MM.1S (cell line): ENCODE measurements at regions not wholly inside any gene's neighbourhood (a gene's known extent, or its start where the extent isn't known, plus 50 kb on each side); places are given as distances from the start of the nearest gene placed in this dataset.
"Not testable (repeated sequence)": the region's sequence is repeated elsewhere in the genome, so short reads cannot be mapped to it uniquely, and the experiment has no call there.

Experiments used
- DNase-seq: peaks from one replicate; pipeline ENCODE4 v3.0.0-alpha.2; 2015
- H2AFZ ChIP-seq: fragments of 300-600 bp; sonication (generic); 2 replicates; pipeline ENCODE4 v1.6.0; 2016; ENCODE audit warnings: antibody characterized with exemption, low read length
- H3F3A ChIP-seq: fragments of 300-600 bp; sonication (generic); 2 replicates; pipeline ENCODE4 v1.6.1; 2016; ENCODE audit warnings: mild to moderate bottlenecking, antibody characterized with exemption, low read length, moderate library complexity, mixed read lengths; ENCODE audit not compliant: insufficient read depth
- H3K27ac ChIP-seq: fragments of 300-600 bp; sonication (generic); 2 replicates; pipeline ENCODE4 v1.5.1; 2016; ENCODE audit warnings: mild to moderate bottlenecking, low read length
- H3K27me3 ChIP-seq: fragments of 300-600 bp; sonication (generic); replicated peaks from 2 replicates; pipeline ENCODE4 v1.6.0; 2016; ENCODE audit warnings: low read length; ENCODE audit not compliant: insufficient read depth
- H3K36me3 ChIP-seq: fragments of 300-600 bp; sonication (generic); replicated peaks from 2 replicates; pipeline ENCODE4 v1.6.1; 2016; ENCODE audit warnings: mild to moderate bottlenecking, low read length, mixed read lengths; ENCODE audit not compliant: insufficient read depth
- H3K4me1 ChIP-seq: fragments of 300-600 bp; sonication (generic); 2 replicates; pipeline ENCODE4 v1.6.1; 2016; ENCODE audit warnings: low read length, mixed read lengths
- H3K4me2 ChIP-seq: fragments of 300-600 bp; sonication (generic); 2 replicates; pipeline ENCODE4 v1.6.0; 2016; ENCODE audit warnings: low read depth, low read length
- H3K4me3 ChIP-seq: fragments of 300-600 bp; sonication (generic); 2 replicates; pipeline ENCODE4 v1.5.1; 2016; ENCODE audit warnings: low read length, mixed read lengths
- H3K79me2 ChIP-seq: fragments of 300-600 bp; sonication (generic); 2 replicates; pipeline ENCODE4 v1.6.1; 2016; ENCODE audit warnings: mixed run types, low read length, mixed read lengths
- H3K9ac ChIP-seq: fragments of 300-600 bp; sonication (generic); 2 replicates; pipeline ENCODE4 v1.6.1; 2016; ENCODE audit warnings: low read length, mixed read lengths
- H3K9me2 ChIP-seq: fragments of 300-600 bp; sonication (generic); replicated peaks from 2 replicates; pipeline ENCODE4 v1.6.1; 2016; ENCODE audit warnings: mild to moderate bottlenecking, low read length, mixed read lengths; ENCODE audit not compliant: insufficient read depth
- H3K9me3 ChIP-seq: fragments of 300-600 bp; sonication (generic); replicated peaks from 2 replicates; pipeline ENCODE4 v1.6.1; 2016; ENCODE audit warnings: mild to moderate bottlenecking, low read length, mixed read lengths; ENCODE audit not compliant: insufficient read depth
- H4K20me1 ChIP-seq: fragments of 300-600 bp; sonication (generic); 2 replicates; pipeline ENCODE4 v1.6.1; 2016; ENCODE audit warnings: mild to moderate bottlenecking, low read length, moderate library complexity, mixed read lengths; ENCODE audit not compliant: insufficient read depth
- CTCF ChIP-seq: fragments of 300-600 bp; sonication (generic); IDR thresholded peaks from 2 replicates; pipeline ENCODE4 v1.5.1; 2016; ENCODE audit warnings: antibody characterized with exemption, low read length, mixed read lengths
- EZH2 ChIP-seq: fragments of 300-600 bp; sonication (generic); optimal IDR thresholded peaks from 2 replicates; pipeline ENCODE3; 2017; ENCODE audit warnings: low read depth, mild to moderate bottlenecking, antibody characterized with exemption, low read length, mixed read lengths
- EZH2phosphoT487 ChIP-seq: fragments of 300-600 bp; sonication (generic); IDR thresholded peaks from 2 replicates; pipeline ENCODE4 v1.6.1; 2018; ENCODE audit warnings: antibody characterized with exemption, low read length

GRCh38 chr3:39569095-39569494 is 101.6 kb downstream of the MOBP start:
- no peaks in the 10 kb centered on the region for H3K36me3 ChIP-seq

GRCh38 chr3:39573392-39573791 is 105.9 kb downstream of the MOBP start:
- no peak overlapping the region for H3K27ac ChIP-seq
- H3K27me3 ChIP-seq, result no peaks in the 10 kb centered on the region
- no peak overlapping the region for H2AFZ ChIP-seq
- no peak overlapping the region for H3K4me3 ChIP-seq
- no peak overlapping the region for H3K4me2 ChIP-seq
- no peaks in the 10 kb centered on the region for H3K9me2 ChIP-seq
- no peak for TF ChIP-seq EZH2phosphoT487
- no peak for TF ChIP-seq EZH2
- TF ChIP-seq CTCF, result no peak
- no peaks in the 10 kb centered on the region for H3K4me1 ChIP-seq
- H4K20me1 ChIP-seq, result no peaks in the 10 kb centered on the region
- no peaks in the 10 kb centered on the region for H3K9me3 ChIP-seq
- no peaks in the 10 kb centered on the region for H3K36me3 ChIP-seq
- no peaks in the 10 kb centered on the region for H3K79me2 ChIP-seq
- DNase-seq, result no peak
- no peaks in the 10 kb centered on the region for H3F3A ChIP-seq
- no peak overlapping the region for H3K9ac ChIP-seq

More at GRCh38 chr3:39569095-39569494, 101.6 kb downstream of the MOBP start:
- Histone ChIP-seq H3K4me1 (no peaks in the 10 kb centered on the region), H3K9me2 (no peaks in the 10 kb centered on the region), H3K9me3 (no peaks in the 10 kb centered on the region), H3K27me3 (no peaks in the 10 kb centered on the region), H3K27ac (no peak overlapping the region), H3K4me2 (no peak overlapping the region), H3K9ac (no peak overlapping the region), H2AFZ (no peak overlapping the region), H4K20me1 (no peaks in the 10 kb centered on the region), H3K4me3 (no peak overlapping the region), H3F3A (no peaks in the 10 kb centered on the region), H3K79me2 (no peaks in the 10 kb centered on the region)
- DNase-seq, result no peak
- TF ChIP-seq EZH2 (no peak), CTCF (no peak), EZH2phosphoT487 (no peak)

- no peak overlapping the region for H3K9ac ChIP-seq
- H3F3A ChIP-seq, result no peaks in the 10 kb centered on the region
- no peak overlapping the region for H2AFZ ChIP-seq
- no peaks in the 10 kb centered on the region for H3K9me2 ChIP-seq
- no peak overlapping the region for H3K4me3 ChIP-seq
- no peak overlapping the region for H3K27ac ChIP-seq
- no peak overlapping the region for H3K4me2 ChIP-seq
- no peaks in the 10 kb centered on the region for H3K9me3 ChIP-seq
- no peak for DNase-seq
- no peaks in the 10 kb centered on the region for H3K4me1 ChIP-seq
- H3K79me2 ChIP-seq, result no peaks in the 10 kb centered on the region
- no peaks in the 10 kb centered on the region for H3K27me3 ChIP-seq
- TF ChIP-seq EZH2 (no peak), EZH2phosphoT487 (no peak), CTCF (no peak)
- no peaks in the 10 kb centered on the region for H4K20me1 ChIP-seq
- H3K36me3 ChIP-seq, result no peaks in the 10 kb centered on the region
Measured at GRCh38 chr3:39577541-39577940, 110.1 kb downstream of the MOBP start.

- H3K9me2 ChIP-seq, H3K4me3 ChIP-seq, H4K20me1 ChIP-seq, H3K4me2 ChIP-seq, DNase-seq, H3K27ac ChIP-seq, H3K4me1 ChIP-seq, H3K9ac ChIP-seq, H3F3A ChIP-seq, H3K79me2 ChIP-seq, H2AFZ ChIP-seq, H3K27me3 ChIP-seq, H3K9me3 ChIP-seq, H3K36me3 ChIP-seq: not testable (repeated sequence)
Measured at GRCh38 chr3:39586215-39586614, 118.7 kb downstream of the MOBP start.
